Choroid plexus epithelial cell (primary cell): ENCODE measurements at regions not wholly inside any gene's neighbourhood (a gene's known extent, or its start where the extent isn't known, plus 50 kb on each side); places are given as distances from the start of the nearest gene placed in this dataset.

ENCODE experiments used
- DNase-seq: peaks from one replicate; pipeline ENCODE4 v3.0.0-alpha.2; 2010; ENCODE audit warnings: low read depth
- H3K4me3 ChIP-seq: 2 replicates; pipeline ENCODE4 v1.5.1; 2011; ENCODE audit warnings: low read depth, mild to moderate bottlenecking, control low read depth, low read length, moderate library complexity
- CTCF ChIP-seq: conservative IDR thresholded peaks from 2 replicates; pipeline ENCODE4 v1.5.1; 2011; ENCODE audit warnings: low read depth, mild to moderate bottlenecking, control low read depth, inconsistent platforms, low read length, moderate library complexity

GRCh38 chr4:123068081-123068480 lies 145.7 kb upstream of the NUDT6 start:
- peak; percentile 16 for DNase-seq
- H3K4me3 ChIP-seq, result no peak overlapping the region
- no peak for TF ChIP-seq CTCF

- no peak for TF ChIP-seq CTCF
- no peak overlapping the region for H3K4me3 ChIP-seq
- DNase-seq, result no peak
Observed at GRCh38 chr4:123072060-123072459, 149.7 kb upstream of the NUDT6 start.

GRCh38 chr4:123073650-123074049 lies 151.3 kb upstream of the NUDT6 start:
- DNase-seq, result no peak
- H3K4me3 ChIP-seq, result no peak overlapping the region

GRCh38 chr4:123077330-123077729 lies 154.9 kb upstream of the NUDT6 start:
- no peak for DNase-seq
- TF ChIP-seq CTCF, result no peak
- no peak overlapping the region for H3K4me3 ChIP-seq

More at GRCh38 chr4:123073650-123074049, 151.3 kb upstream of the NUDT6 start:
- TF ChIP-seq CTCF, result no peak

GRCh38 chr4:123081971-123082370 lies 159.6 kb upstream of the NUDT6 start:
- DNase-seq, result no peak
- TF ChIP-seq CTCF, result no peak
- H3K4me3 ChIP-seq, result no peak overlapping the region

- DNase-seq, result no peak
- no peak overlapping the region for H3K4me3 ChIP-seq
- no peak for TF ChIP-seq CTCF
Observed at GRCh38 chr4:123083646-123084045, 161.2 kb upstream of the NUDT6 start.

- TF ChIP-seq CTCF, result no peak
Observed at GRCh38 chr4:123088501-123088900, 166.1 kb upstream of the NUDT6 start.

More at GRCh38 chr4:123088501-123088900, 166.1 kb upstream of the NUDT6 start:
- H3K4me3 ChIP-seq, result no peak overlapping the region
- no peak for DNase-seq
